GM23338 (cell line): ENCODE measurements at regions not wholly inside any gene's neighbourhood (a gene's known extent, or its start where the extent isn't known, plus 50 kb on each side); places are given as distances from the start of the nearest gene placed in this dataset.

ENCODE experiments used
- ATAC-seq: fragments of 200-7000 bp; cut with Tn5 transposase; 3 replicates; pipeline ENCODE4 v1.9.1; 2020
- DNase-seq: peaks from one replicate; pipeline ENCODE4 v3.0.0-alpha.2; 2015; ENCODE audit warnings: low spot score
- H2AFZ ChIP-seq: fragments of 200-600 bp; sonication (generic); 2 replicates; pipeline ENCODE4 v1.8.0; 2016; ENCODE audit warnings: antibody characterized with exemption, mild to moderate bottlenecking, moderate library complexity
- H3F3A ChIP-seq: fragments of 200-600 bp; sonication (generic); replicated peaks from 2 replicates; pipeline ENCODE4 v1.8.0; 2017; ENCODE audit warnings: antibody characterized with exemption, mixed run types, low read depth
- H3K27ac ChIP-seq: fragments of 200-600 bp; sonication (generic); 2 replicates; pipeline ENCODE4 v1.6.1; 2016; ENCODE audit warnings: low read depth
- H3K27me3 ChIP-seq: fragments of 200-600 bp; sonication (generic); 2 replicates; pipeline ENCODE4 v1.8.0; 2016; ENCODE audit warnings: mild to moderate bottlenecking, mixed run types, moderate library complexity; ENCODE audit not compliant: insufficient read depth
- H3K36me3 ChIP-seq: fragments of 200-600 bp; sonication (generic); 2 replicates; pipeline ENCODE4 v1.8.0; 2016; ENCODE audit warnings: mild to moderate bottlenecking; ENCODE audit not compliant: insufficient read depth
- H3K4me1 ChIP-seq: fragments of 200-600 bp; sonication (generic); 2 replicates; pipeline ENCODE4 v1.8.0; 2016; ENCODE audit warnings: mild to moderate bottlenecking, moderate library complexity; ENCODE audit not compliant: insufficient read depth
- H3K4me2 ChIP-seq: fragments of 200-600 bp; sonication (generic); 2 replicates; pipeline ENCODE4 v1.7.1; 2017; ENCODE audit warnings: mixed run types
- H3K4me3 ChIP-seq: fragments of 200-600 bp; sonication (generic); 2 replicates; pipeline ENCODE4 v1.6.1; 2016; ENCODE audit warnings: mixed run types
- H3K79me2 ChIP-seq: fragments of 200-600 bp; sonication (generic); replicated peaks from 2 replicates; pipeline ENCODE4 v1.8.0; 2017; ENCODE audit warnings: mild to moderate bottlenecking; ENCODE audit not compliant: insufficient read depth
- H3K9me2 ChIP-seq: fragments of 200-600 bp; sonication (generic); 2 replicates; pipeline ENCODE4 v1.8.0; 2017; ENCODE audit not compliant: insufficient read depth
- H4K20me1 ChIP-seq: fragments of 200-600 bp; sonication (generic); replicated peaks from 2 replicates; pipeline ENCODE4 v1.8.0; 2017; ENCODE audit warnings: mild to moderate bottlenecking; ENCODE audit not compliant: insufficient read depth
- H3K27ac Mint-ChIP-seq: 2 replicates; pipeline ENCODE4 v1.8.0; 2020; ENCODE audit warnings: inconsistent platforms, mild to moderate bottlenecking, moderate library complexity, mixed read lengths
- H3K27me3 Mint-ChIP-seq: 3 replicates; pipeline ENCODE4 v1.8.0; 2022; ENCODE audit warnings: low read depth, mild to moderate bottlenecking, moderate library complexity, mixed read lengths, inconsistent platforms; ENCODE audit not compliant: insufficient read depth, poor library complexity
- H3K36me3 Mint-ChIP-seq: 3 replicates; pipeline ENCODE4 v1.8.0; 2021; ENCODE audit warnings: low read depth, mild to moderate bottlenecking, inconsistent platforms, moderate library complexity, mixed read lengths
- H3K4me1 Mint-ChIP-seq: 3 replicates; pipeline ENCODE4 v1.8.0; 2020; ENCODE audit warnings: mild to moderate bottlenecking, inconsistent platforms, mixed read lengths
- H3K4me3 Mint-ChIP-seq: 3 replicates; pipeline ENCODE4 v1.8.0; 2021; ENCODE audit warnings: moderate library complexity, mild to moderate bottlenecking, inconsistent platforms, mixed read lengths
- H3K9me3 Mint-ChIP-seq: 3 replicates; pipeline ENCODE4 v1.8.0; 2020; ENCODE audit warnings: moderate library complexity, mild to moderate bottlenecking, inconsistent platforms, mixed read lengths
- CREB1 ChIP-seq: fragments of 250-450 bp; sonication (Bioruptor Pico); IDR thresholded peaks from 2 replicates; pipeline ENCODE4 v1.5.0; 2020; ENCODE audit warnings: low read depth, mild to moderate bottlenecking, moderate library complexity
- EZH2 ChIP-seq: fragments of 200-600 bp; sonication (generic); IDR thresholded peaks from one replicate; pipeline ENCODE4 v1.8.0; 2017; ENCODE audit warnings: antibody characterized with exemption, mild to moderate bottlenecking, low read depth; ENCODE audit not compliant: unreplicated experiment
- EZH2phosphoT487 ChIP-seq: fragments of 200-600 bp; sonication (generic); IDR thresholded peaks from one replicate; pipeline ENCODE4 v1.8.1; 2018; ENCODE audit warnings: antibody characterized with exemption; ENCODE audit not compliant: unreplicated experiment
- JUNB ChIP-seq: IDR thresholded peaks from one replicate; pipeline ENCODE4 v1.6.1; 2016; ENCODE audit warnings: antibody characterized with exemption; ENCODE audit not compliant: unreplicated experiment
- NANOG ChIP-seq: IDR thresholded peaks from 2 replicates; pipeline ENCODE4 v1.6.1; 2016; ENCODE audit warnings: antibody characterized with exemption, borderline replicate concordance
- POLR2AphosphoS5 ChIP-seq: IDR thresholded peaks from 2 replicates; pipeline ENCODE4 v1.6.1; 2016; ENCODE audit warnings: antibody characterized with exemption, low read depth
- STAT1 ChIP-seq: IDR thresholded peaks from one replicate; pipeline ENCODE4 v1.6.1; 2016; ENCODE audit warnings: antibody characterized with exemption; ENCODE audit not compliant: unreplicated experiment
- ZNF114 ChIP-seq: fragments of 250-450 bp; sonication (Bioruptor Pico); IDR thresholded peaks from 2 replicates; pipeline ENCODE4 v1.5.0; 2020; ENCODE audit warnings: mild to moderate bottlenecking, moderate library complexity
- ZNF331 ChIP-seq: fragments of 250-450 bp; sonication (Bioruptor Pico); IDR thresholded peaks from 2 replicates; pipeline ENCODE4 v1.5.0; 2020; ENCODE audit warnings: low read depth, mild to moderate bottlenecking, moderate library complexity
- TF ChIP-seq, protein P1 (sequence below): IDR thresholded peaks from 2 replicates; pipeline ENCODE4 v1.6.1; 2016; ENCODE audit warnings: antibody characterized with exemption
- TF ChIP-seq, protein P2 (sequence below), 2 experiments: fragments of 200-600 bp in 1 of 2; sonication (generic) in 1 of 2; conservative IDR thresholded peaks; 2 replicates each; pipeline versions ENCODE4 v1.5.1 to v1.6.1; 2016 to 2017; ENCODE audit warnings: antibody characterized with exemption in 2 of 2, low read depth in 2 of 2, mild to moderate bottlenecking in 2 of 2, moderate library complexity in 1 of 2
- TF ChIP-seq, protein P3 (sequence below): IDR thresholded peaks from one replicate; pipeline ENCODE4 v1.6.1; 2018; ENCODE audit warnings: antibody characterized with exemption; ENCODE audit not compliant: unreplicated experiment

DNA sequence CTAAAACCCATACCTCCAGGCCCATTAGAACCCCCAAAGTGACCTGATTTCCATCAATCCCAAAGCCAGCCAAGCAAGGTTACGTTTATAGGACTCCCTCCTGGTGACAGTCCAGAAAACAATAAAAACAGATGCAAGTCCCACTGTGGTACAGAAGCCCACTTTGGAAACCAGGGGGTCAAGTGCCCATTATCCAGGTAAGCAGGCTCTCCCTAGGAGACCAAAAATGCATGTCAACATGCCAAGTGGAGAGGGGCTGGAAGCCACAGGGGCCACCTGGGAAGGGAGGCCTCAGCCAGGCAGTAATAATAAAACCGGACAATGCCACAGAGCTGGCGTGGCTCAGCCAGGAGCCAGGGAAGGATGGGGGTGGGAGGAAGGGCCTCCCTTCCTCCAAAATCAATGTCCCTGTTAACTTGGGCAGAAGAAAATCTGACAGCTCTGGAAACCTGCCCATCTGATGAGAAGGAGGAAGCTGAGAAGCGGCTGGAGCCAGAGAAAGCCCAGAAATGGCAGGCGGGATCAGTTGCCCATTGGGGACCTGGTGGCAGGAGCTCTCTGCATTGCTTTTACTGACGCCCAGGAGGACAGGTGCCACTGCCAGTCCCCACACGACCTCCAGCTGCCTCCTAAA lies 160.4 kb downstream of the ZIC5 start:
- H3K4me3 Mint-ChIP-seq, result no peak overlapping the region
- no peak overlapping the region for H2AFZ ChIP-seq
- H4K20me1 ChIP-seq, result no peaks in the 10 kb centered on the region
- H3F3A ChIP-seq, result 0 out of 2 replicates have a peak, but pooled peaks cover under 1% of the 10 kb centered on the region
- 0 out of 2 replicates have a peak, but pooled peaks cover 7% of the 10 kb centered on the region for H3K4me1 ChIP-seq
- H3K9me3 Mint-ChIP-seq, result no peaks in the 10 kb centered on the region
- no peak overlapping the region for H3K27ac ChIP-seq
- DNase-seq (no peak), ATAC-seq (no peak)
- TF ChIP-seq, protein P1, sequence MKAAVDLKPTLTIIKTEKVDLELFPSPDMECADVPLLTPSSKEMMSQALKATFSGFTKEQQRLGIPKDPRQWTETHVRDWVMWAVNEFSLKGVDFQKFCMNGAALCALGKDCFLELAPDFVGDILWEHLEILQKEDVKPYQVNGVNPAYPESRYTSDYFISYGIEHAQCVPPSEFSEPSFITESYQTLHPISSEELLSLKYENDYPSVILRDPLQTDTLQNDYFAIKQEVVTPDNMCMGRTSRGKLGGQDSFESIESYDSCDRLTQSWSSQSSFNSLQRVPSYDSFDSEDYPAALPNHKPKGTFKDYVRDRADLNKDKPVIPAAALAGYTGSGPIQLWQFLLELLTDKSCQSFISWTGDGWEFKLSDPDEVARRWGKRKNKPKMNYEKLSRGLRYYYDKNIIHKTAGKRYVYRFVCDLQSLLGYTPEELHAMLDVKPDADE, result no peak
- TF ChIP-seq POLR2AphosphoS5, result no peak
- no peak overlapping the region for H3K4me2 ChIP-seq
- no peak overlapping the region for H3K4me3 ChIP-seq
- H3K27me3 ChIP-seq, result no peaks in the 10 kb centered on the region
- H3K27ac Mint-ChIP-seq, result no peak overlapping the region
- peaks cover 7% of the 10 kb centered on the region; the same call in 1 of the 2 replicates for H3K9me2 ChIP-seq
- no peaks in the 10 kb centered on the region; the same call in 2 of the 3 replicates for H3K36me3 Mint-ChIP-seq
- peaks cover 20% of the 10 kb centered on the region for H3K4me1 Mint-ChIP-seq
- no peaks in the 10 kb centered on the region for H3K36me3 ChIP-seq
- no peaks in the 10 kb centered on the region for H3K79me2 ChIP-seq
- peaks cover 16% of the 10 kb centered on the region for H3K27me3 Mint-ChIP-seq

GRCh38 chr13:99809926-99810325 lies 161.6 kb downstream of the ZIC5 start:
- peaks cover 16% of the 10 kb centered on the region for H3K4me1 ChIP-seq
- peaks cover 7% of the 10 kb centered on the region; the same call in 1 of the 2 replicates for H3K9me2 ChIP-seq
- no peaks in the 10 kb centered on the region for H3K27me3 ChIP-seq
- H3K4me3 ChIP-seq, result no peak overlapping the region
- no peak overlapping the region for H3K4me2 ChIP-seq
- no peak overlapping the region for H3K4me3 Mint-ChIP-seq
- no peak overlapping the region for H2AFZ ChIP-seq
- H3K36me3 Mint-ChIP-seq, result no peaks in the 10 kb centered on the region
- H4K20me1 ChIP-seq, result no peaks in the 10 kb centered on the region
- H3K27ac ChIP-seq, result no peak overlapping the region
- no peak for TF ChIP-seq NANOG
- no peaks in the 10 kb centered on the region for H3F3A ChIP-seq
- no peak overlapping the region for H3K27ac Mint-ChIP-seq
- H3K36me3 ChIP-seq, result no peaks in the 10 kb centered on the region
- no peak for DNase-seq
- peaks cover 10% of the 10 kb centered on the region for H3K27me3 Mint-ChIP-seq
- H3K4me1 Mint-ChIP-seq, result peaks cover 29% of the 10 kb centered on the region
- H3K79me2 ChIP-seq, result no peaks in the 10 kb centered on the region
- H3K9me3 Mint-ChIP-seq, result no peaks in the 10 kb centered on the region
- ATAC-seq, result no peak

DNA sequence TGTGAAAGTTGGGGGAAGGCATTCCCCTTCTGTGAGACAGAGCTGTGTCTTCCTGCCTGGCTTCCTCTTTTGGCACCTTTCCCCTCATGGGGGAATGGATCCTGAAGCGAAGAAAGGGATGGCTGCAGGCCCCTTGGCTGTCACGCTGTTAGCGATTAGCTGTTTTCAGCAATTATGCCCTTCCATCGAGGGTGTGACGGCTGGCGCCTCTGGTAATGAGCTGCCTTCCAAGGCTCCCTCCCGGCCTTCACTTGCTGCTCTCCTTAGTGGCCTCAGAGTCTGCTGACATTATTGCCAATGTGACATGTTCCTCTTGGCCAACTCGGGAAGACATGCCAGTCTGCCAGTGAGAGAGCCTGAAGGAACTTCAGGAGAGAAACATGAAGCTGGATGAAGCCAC lies 162.1 kb downstream of the ZIC5 start:
- Mint-ChIP-seq H3K4me3 (no peak overlapping the region), H3K27ac (no peak overlapping the region), H3K9me3 (no peaks in the 10 kb centered on the region), H3K27me3 (peaks cover 12% of the 10 kb centered on the region), H3K4me1 (peaks cover 33% of the 10 kb centered on the region), H3K36me3 (no peaks in the 10 kb centered on the region; the same call in 2 of the 3 replicates)
- Histone ChIP-seq H3K79me2 (no peaks in the 10 kb centered on the region), H4K20me1 (no peaks in the 10 kb centered on the region), H3K4me3 (no peak overlapping the region), H3K36me3 (no peaks in the 10 kb centered on the region), H3K27me3 (no peaks in the 10 kb centered on the region), H3K4me1 (peaks cover 21% of the 10 kb centered on the region), H3K27ac (no peak overlapping the region), H3K4me2 (no peak overlapping the region), H3F3A (0 out of 2 replicates have a peak, but pooled peaks cover under 1% of the 10 kb centered on the region), H2AFZ (no peak overlapping the region), H3K9me2 (peaks cover 7% of the 10 kb centered on the region; the same call in 1 of the 2 replicates)
- DNase-seq (no peak), ATAC-seq (no peak)
- TF ChIP-seq ZNF331 (CRISPR knock-in tag), result no peak
- TF ChIP-seq, protein P2, sequence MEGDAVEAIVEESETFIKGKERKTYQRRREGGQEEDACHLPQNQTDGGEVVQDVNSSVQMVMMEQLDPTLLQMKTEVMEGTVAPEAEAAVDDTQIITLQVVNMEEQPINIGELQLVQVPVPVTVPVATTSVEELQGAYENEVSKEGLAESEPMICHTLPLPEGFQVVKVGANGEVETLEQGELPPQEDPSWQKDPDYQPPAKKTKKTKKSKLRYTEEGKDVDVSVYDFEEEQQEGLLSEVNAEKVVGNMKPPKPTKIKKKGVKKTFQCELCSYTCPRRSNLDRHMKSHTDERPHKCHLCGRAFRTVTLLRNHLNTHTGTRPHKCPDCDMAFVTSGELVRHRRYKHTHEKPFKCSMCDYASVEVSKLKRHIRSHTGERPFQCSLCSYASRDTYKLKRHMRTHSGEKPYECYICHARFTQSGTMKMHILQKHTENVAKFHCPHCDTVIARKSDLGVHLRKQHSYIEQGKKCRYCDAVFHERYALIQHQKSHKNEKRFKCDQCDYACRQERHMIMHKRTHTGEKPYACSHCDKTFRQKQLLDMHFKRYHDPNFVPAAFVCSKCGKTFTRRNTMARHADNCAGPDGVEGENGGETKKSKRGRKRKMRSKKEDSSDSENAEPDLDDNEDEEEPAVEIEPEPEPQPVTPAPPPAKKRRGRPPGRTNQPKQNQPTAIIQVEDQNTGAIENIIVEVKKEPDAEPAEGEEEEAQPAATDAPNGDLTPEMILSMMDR (conservative IDR thresholded peaks at IDR 0.05; ENCODE audit: low read depth in 2 of 2), result no peak
- no peak for TF ChIP-seq STAT1
- no peak for TF ChIP-seq NANOG
- TF ChIP-seq CREB1, result no peak
- TF ChIP-seq, protein P1, result no peak
- TF ChIP-seq EZH2phosphoT487, result no peak
- no peak for TF ChIP-seq POLR2AphosphoS5
- TF ChIP-seq JUNB, result no peak
- TF ChIP-seq ZNF114 (CRISPR knock-in tag), result no peak
- no peak for TF ChIP-seq EZH2
- TF ChIP-seq, protein P3, sequence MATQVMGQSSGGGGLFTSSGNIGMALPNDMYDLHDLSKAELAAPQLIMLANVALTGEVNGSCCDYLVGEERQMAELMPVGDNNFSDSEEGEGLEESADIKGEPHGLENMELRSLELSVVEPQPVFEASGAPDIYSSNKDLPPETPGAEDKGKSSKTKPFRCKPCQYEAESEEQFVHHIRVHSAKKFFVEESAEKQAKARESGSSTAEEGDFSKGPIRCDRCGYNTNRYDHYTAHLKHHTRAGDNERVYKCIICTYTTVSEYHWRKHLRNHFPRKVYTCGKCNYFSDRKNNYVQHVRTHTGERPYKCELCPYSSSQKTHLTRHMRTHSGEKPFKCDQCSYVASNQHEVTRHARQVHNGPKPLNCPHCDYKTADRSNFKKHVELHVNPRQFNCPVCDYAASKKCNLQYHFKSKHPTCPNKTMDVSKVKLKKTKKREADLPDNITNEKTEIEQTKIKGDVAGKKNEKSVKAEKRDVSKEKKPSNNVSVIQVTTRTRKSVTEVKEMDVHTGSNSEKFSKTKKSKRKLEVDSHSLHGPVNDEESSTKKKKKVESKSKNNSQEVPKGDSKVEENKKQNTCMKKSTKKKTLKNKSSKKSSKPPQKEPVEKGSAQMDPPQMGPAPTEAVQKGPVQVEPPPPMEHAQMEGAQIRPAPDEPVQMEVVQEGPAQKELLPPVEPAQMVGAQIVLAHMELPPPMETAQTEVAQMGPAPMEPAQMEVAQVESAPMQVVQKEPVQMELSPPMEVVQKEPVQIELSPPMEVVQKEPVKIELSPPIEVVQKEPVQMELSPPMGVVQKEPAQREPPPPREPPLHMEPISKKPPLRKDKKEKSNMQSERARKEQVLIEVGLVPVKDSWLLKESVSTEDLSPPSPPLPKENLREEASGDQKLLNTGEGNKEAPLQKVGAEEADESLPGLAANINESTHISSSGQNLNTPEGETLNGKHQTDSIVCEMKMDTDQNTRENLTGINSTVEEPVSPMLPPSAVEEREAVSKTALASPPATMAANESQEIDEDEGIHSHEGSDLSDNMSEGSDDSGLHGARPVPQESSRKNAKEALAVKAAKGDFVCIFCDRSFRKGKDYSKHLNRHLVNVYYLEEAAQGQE, result no peak
